ENCODE measurements at regions not wholly inside any gene's neighbourhood (a gene's known extent, or its start where the extent isn't known, plus 50 kb on each side); places are given as distances from the start of the nearest gene placed in this dataset.

DNA sequence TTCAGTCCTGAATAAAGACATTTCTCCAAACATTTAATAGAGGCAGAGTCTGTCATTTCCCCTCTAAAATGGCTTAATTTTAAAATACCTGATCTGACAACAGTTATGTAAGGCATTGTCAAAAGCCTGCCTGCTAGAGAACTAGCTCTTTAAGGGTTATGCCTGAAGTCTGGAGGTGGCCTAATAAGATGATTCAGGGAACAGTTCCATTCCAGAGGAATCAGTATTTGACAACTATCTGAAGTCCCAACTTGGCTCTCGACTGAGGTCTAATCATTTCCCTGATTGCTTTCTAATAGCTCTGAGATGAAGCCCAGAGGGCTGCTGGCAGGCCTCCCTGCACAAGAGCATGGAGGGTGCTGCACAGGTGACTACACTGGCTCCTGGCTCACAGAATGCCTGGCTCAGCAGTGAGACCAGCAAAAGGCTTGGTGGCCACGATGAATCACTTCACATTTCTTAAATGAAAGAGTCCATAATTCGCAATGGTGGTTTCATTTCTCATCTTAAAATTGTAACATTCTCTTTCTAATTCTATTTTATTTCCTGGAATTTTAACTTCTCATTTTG is 509.6 kb upstream of the POM121L12 start:
- intact Hi-C loops (cut with DNase I), result no loop called here
- ATAC-seq (no peak), DNase-seq (no peak)
- Histone ChIP-seq H3K4me3 (no peak overlapping the region), H3K4me1 (no peaks in the 10 kb centered on the region), H3K9me3 (peaks cover 0 to 6% (median 0%) of the 10 kb centered on the region in 11 donors), H3K36me3 (no peaks in the 10 kb centered on the region), H3K27ac (no peak overlapping the region), H3K27me3 (no peaks in the 10 kb centered on the region)
- 70 to 75% methylated on average over 3 of the region's 3 CpGs for WGBS, 2 donors
- TF ChIP-seq, protein P1, sequence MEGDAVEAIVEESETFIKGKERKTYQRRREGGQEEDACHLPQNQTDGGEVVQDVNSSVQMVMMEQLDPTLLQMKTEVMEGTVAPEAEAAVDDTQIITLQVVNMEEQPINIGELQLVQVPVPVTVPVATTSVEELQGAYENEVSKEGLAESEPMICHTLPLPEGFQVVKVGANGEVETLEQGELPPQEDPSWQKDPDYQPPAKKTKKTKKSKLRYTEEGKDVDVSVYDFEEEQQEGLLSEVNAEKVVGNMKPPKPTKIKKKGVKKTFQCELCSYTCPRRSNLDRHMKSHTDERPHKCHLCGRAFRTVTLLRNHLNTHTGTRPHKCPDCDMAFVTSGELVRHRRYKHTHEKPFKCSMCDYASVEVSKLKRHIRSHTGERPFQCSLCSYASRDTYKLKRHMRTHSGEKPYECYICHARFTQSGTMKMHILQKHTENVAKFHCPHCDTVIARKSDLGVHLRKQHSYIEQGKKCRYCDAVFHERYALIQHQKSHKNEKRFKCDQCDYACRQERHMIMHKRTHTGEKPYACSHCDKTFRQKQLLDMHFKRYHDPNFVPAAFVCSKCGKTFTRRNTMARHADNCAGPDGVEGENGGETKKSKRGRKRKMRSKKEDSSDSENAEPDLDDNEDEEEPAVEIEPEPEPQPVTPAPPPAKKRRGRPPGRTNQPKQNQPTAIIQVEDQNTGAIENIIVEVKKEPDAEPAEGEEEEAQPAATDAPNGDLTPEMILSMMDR (IDR thresholded peaks at IDR 0.05), result no peak

GRCh38 chr7:52518869-52519268 is 516.6 kb upstream of the POM121L12 start:
- DNase-seq (no peak), ATAC-seq (no peak)
- 90 to 100% methylated on average over 1 of the region's 1 CpG for WGBS, 2 donors
- Histone ChIP-seq H3K4me1 (no peaks in the 10 kb centered on the region), H3K9me3 (peaks cover 0 to 41% (median 11%) of the 10 kb centered on the region in 11 donors), H3K27me3 (no peaks in the 10 kb centered on the region), H3K36me3 (no peaks in the 10 kb centered on the region), H3K4me3 (no peak overlapping the region), H3K27ac (no peak overlapping the region)
- TF ChIP-seq, protein P1 (IDR thresholded peaks at IDR 0.05), result no peak
- intact Hi-C loops (cut with DNase I), result no loop called here

DNA sequence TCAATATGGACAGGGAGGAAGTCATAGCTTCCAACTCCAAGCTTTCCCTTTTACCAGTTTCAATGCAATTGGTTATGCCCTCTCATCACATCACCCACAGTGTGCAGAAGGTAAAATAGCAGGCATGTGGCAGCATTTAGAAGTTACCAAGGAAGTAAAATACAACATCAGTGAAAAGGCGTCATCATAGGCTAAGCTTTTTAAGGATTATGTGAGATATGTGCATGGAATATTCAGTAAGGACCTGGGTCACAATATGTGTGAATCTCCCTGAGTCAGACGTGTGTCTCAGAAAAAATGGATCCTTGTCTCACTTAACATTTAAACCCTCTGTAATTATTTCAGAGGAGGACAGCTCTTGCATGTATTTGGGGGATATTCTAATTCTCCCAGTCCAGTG is 522.8 kb upstream of the POM121L12 start:
- H3K4me1 ChIP-seq, result no peaks in the 10 kb centered on the region
- TF ChIP-seq, protein P1 (IDR thresholded peaks at IDR 0.05), result no peak
- 82 to 85% methylated on average over 2 of the region's 2 CpGs for WGBS, 2 donors
- no peak overlapping the region for H3K4me3 ChIP-seq
- intact Hi-C loops (cut with DNase I), result no loop called here
- no peaks in the 10 kb centered on the region for H3K36me3 ChIP-seq
- no peak for ATAC-seq
- DNase-seq, result no peak
- H3K9me3 ChIP-seq, result peaks cover 0 to 28% (median 11%) of the 10 kb centered on the region in 11 donors
- H3K27me3 ChIP-seq, result peaks cover 0 to 4% (median 0%) of the 10 kb centered on the region in 7 donors
- no peak overlapping the region for H3K27ac ChIP-seq

DNA sequence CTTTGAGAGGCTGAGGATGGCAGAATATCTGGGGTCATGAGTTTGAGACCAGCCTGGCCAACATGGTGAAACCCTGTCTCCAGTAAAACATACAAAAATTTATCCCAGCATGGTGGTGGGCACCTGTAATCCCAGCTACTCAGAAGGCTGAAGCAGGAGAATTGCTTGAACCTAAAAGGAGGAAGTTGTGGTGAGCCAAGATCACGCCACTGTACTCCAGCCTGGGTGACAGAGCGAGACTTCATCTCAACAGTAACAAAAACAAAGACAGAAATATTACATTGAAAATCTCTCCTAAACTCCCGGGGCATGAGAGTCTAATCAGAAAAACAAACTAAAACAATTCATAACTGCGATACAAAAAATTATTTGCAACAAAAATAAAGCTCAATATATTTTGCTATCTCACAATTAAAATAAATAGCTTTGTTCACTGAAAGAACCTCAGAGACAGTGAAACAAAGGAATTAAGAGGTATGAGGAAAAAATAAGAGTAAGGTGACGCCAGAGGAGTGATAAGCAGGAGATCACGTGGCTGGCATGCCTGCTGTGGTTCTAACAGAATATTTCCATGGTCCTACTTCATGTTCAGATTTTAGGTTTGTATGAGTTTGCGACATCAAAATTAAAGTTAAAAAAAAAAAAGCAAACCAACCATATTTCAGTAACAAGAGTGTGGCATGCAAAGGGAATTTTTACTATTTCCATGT is 527.7 kb upstream of the POM121L12 start:
- Histone ChIP-seq H3K4me3 (no peak overlapping the region), H3K27me3 (peaks cover 0 to 4% (median 0%) of the 10 kb centered on the region in 7 donors), H3K9me3 (peaks cover 0 to 2% (median 0%) of the 10 kb centered on the region in 11 donors), H3K4me1 (no peaks in the 10 kb centered on the region), H3K36me3 (no peaks in the 10 kb centered on the region), H3K27ac (no peak overlapping the region)
- 64 to 65% methylated on average over 7 of the region's 7 CpGs for WGBS, 2 donors
- TF ChIP-seq, protein P1 (IDR thresholded peaks at IDR 0.05), result no peak
- DNase-seq (no peak), ATAC-seq (no peak)
- intact Hi-C loops (cut with DNase I), result no loop called here

All from heart right ventricle (tissue), 16 donors.